Right kidney (tissue), 1 donor: ENCODE measurements at regions not wholly inside any gene's neighbourhood (a gene's known extent, or its start where the extent isn't known, plus 50 kb on each side); places are given as distances from the start of the nearest gene placed in this dataset.

Source experiments
- DNase-seq: peaks from one replicate; pipeline ENCODE4 v3.0.0-alpha.2; 2016

DNA sequence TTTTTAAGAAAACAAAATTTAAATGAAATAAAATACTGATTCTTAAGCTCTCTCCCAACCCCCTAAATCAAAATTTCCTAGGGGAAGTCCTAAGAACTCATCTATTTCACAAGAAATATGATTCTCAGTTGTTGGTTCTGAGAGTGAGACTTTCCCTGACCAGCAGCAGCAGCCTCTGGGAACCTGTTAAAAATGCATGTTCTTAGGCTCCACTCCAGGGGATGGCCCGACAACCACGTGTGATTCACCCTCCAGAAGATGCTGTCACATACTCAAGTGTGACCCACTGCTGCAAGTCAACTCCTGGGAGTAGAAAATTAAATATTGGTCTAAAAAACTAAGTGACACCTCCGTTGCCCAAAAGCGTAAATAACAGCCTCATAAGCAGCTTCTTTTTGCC, 343.2 kb upstream of the NR2F2 start:
- no peak for DNase-seq

GRCh38 chr15:95987886-95988573, 342.5 kb upstream of the NR2F2 start:
- no peak for DNase-seq

DNA sequence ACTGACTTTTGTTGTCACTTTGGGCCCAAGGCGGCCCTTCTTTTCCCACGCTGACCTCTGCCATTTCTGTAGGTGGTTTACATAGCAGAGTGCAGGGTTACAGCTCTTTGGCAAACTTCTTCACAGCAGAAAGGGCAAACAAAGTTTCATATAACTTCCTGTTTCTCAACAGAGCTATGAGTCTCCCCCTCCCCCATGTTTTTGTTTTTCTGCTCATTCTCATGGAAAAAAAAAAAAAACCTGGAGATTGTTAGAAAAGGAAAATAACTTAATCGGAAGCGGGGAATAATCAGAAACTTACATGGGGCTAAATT, 342.0 kb upstream of the NR2F2 start:
- DNase-seq: no peak

GRCh38 chr15:95989392-95989791, 341.1 kb upstream of the NR2F2 start:
- DNase-seq: no peak

- DNase-seq: no peak
These were observed 339.7 kb upstream of the NR2F2 start for GRCh38 chr15:95990833-95991232.

DNA sequence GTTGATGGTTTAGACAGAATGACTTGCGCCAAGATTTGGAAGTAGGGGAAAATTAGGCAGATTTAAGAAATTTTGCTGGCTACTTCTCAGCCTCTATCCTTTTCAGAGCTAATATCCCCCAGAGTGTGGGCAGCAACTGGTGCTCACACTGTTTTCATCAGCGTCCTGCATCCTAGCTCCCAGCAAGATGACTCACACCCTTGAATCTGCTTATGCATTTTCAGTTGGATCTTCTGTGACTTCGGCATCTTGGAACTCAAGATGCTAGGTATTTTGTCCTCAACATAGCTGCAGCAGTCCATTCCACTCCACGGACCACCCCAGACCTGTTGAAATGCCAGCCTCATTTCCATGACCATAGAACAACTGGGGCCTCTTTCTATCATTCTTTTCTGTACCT, 336.1 kb upstream of the NR2F2 start:
- DNase-seq: no peak

- DNase-seq: no peak
These were observed 334.9 kb upstream of the NR2F2 start for GRCh38 chr15:95995375-95996168.

DNA sequence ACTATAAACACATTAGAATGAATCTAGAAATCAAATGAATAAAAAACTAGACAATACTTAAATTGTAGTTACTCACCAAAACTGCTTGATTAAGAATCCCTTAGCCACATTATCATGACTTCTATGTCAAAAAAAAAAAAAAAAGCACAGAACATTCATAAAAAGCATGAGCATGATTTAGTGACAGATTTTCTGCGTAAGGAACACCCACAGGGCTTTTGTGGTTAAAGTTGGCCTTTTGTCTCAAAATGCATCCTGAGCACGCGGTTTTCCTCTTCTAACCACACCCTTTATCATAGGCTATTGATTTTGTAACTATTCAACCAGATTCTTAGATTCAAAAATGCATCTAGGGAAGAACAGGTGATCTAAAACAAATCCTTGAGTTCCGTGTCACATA, 334.0 kb upstream of the NR2F2 start:
- DNase-seq: no peak

DNA sequence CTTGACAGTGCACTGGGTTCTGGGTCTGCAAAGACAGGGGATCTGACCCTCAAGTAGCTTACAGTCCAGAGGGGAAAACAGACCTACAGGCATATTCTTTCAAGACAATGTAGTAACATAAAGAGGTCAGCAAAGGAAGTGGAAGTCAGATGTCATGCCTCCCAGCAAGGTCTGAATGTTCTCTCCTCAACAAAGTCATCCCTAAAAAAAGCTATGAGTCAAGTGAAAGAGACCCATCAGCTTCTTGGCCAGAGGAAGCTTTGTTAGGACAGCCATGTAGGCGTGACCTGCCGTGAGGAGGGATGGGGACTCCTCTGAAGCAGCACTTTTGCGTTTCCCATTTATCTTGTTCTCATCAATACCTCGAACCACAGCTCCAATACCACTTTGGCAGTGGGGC, 331.6 kb upstream of the NR2F2 start:
- no peak for DNase-seq

DNA sequence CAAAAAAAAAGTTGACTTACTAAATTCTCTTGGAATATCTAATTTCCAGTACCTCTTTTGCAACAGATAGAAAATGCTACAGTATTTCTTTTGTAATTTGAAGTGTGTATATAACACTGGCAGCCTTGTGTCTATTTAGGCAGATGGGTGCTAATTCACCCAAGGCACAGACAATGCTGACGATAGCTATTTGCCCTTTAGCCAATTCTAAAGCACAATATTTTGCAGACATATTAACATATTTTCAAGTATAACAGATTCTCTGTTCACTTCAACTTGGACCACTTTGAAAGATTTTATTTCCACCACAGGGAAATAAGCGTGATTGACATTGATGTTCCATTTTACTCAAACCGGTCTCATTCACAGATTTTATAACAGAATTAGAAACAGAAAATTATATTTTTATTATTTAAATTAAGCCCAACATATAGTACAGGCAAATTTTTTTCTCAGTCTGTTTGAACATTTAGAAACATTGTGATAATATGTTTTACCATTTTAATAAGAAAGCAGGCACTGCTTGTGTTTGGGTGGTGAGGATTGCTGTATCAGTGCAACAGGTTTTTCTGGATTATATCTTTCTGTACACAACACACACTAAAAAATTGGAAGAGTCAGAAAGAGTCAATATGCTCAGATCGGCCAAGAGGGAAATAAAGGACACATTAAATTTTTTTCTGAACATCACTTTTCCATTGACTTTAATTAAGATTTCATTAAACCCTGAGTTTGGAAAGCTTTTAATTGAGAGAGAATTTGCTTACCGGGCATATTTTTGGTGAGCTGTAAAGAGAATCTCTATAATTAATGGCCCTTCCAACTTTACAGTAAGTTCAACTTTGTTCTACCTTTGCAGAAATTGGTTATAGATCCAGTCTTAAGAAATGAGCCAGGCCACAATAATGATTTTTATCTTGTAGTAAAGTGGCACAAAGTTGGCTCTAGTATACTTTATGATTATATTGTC, 327.3 kb upstream of the NR2F2 start:
- DNase-seq: no peak

GRCh38 chr15:96005906-96006305, 324.6 kb upstream of the NR2F2 start:
- no peak for DNase-seq

GRCh38 chr15:96011136-96011535, 319.4 kb upstream of the NR2F2 start:
- DNase-seq: no peak

- no peak for DNase-seq
These were observed 315.6 kb upstream of the NR2F2 start for GRCh38 chr15:96014939-96015338.

GRCh38 chr15:96019114-96019513, 311.4 kb upstream of the NR2F2 start:
- DNase-seq: no peak

DNA sequence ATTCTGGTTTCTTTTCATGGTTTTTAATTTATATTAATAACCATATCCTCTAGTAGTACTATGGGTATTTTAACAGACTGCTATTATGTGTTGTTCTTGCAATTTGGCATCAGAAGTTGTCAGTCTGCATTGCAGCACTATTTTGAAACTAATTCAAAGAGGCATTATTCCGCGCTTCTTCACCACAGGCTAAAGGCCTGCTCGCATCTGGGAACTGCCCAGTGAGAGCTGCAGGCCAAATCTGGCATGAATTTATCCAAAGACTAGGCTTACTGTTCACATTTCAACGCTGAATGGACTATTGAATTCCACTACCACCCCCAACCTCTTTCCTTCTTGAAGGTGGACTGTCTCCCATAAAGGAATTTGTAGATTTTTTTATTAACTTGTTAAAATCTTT, 310.4 kb upstream of the NR2F2 start:
- no peak for DNase-seq

DNA sequence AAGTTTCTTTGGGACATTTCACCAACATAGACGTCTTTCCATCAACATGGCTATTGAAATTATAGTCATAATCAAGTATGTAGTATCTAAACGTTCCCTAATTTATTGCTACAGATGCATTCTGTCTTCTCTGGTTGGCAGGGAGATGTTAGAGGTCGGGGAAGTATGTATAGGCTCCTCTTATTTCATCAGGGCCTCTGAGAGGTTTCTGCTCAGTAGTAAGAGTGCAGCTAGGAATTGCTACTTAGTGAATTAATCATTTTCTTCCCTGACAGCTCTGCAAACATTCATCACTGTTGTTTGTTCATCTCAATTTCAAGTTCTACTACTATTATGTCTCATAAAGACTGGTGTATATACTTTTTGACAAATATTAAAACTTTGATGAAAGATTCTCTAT, 309.7 kb upstream of the NR2F2 start:
- DNase-seq: no peak

GRCh38 chr15:96023081-96023480, 307.4 kb upstream of the NR2F2 start:
- no peak for DNase-seq

GRCh38 chr15:96027501-96027900, 303.0 kb upstream of the NR2F2 start:
- DNase-seq: no peak

- DNase-seq: no peak
These were observed 301.9 kb upstream of the NR2F2 start for GRCh38 chr15:96028620-96029019.

GRCh38 chr15:96029172-96029571, 301.3 kb upstream of the NR2F2 start:
- no peak for DNase-seq

DNA sequence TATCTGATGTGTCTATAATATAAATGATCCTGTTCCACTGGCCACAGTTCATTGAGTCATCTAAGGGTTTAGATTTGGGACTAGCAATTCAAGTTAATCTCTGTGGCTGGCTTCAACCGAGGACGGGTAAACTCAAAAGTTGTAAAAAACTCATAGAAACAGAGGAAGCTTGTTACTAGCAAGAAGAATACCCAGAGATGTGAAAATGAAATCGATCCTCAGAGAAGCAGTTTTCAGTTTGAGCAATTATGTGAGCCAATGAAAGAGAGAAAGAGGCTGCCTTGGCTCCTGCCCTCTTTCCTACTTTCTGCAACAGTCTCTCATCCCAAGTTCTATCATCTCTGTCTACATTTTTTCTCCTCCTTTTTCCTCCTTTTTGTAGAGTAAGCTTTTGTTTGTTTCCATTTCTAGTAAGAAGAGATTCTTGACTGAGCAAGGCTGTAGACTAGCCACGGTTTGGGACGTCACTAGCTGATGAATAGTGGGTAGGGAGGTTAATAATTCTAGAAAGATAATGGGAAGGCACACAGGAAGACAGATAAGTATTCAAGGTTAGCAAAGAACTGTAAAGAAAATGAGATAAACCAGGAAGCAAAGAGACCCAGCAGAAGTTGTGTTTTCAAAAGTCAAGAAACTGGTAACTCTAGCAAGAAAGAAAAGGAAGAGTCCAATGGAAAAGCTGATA, 298.9 kb upstream of the NR2F2 start:
- DNase-seq: no peak

DNA sequence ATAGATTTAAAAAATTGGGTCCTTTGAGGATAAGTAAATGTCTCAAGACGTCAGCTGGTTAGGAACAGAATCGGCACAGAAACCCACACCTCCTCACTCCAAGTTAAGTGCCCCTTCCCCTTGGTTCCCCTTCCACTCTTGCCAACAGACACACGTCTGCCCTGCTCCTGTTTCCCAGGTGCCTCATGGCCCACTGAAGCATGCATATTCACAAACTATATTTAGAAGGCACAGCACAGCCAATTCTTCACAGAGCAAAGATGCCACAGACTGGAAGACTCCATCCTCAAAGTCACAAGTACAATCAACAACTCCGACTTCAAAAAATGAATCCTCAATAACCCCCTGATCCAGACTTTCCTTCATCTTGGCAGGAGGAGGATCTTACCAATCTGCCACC, 295.4 kb upstream of the NR2F2 start:
- no peak for DNase-seq

GRCh38 chr15:96035635-96036034, 294.9 kb upstream of the NR2F2 start:
- DNase-seq: no peak
